Activated gamma-delta T cell (primary cell): ENCODE measurements at regions not wholly inside any gene's neighbourhood (a gene's known extent, or its start where the extent isn't known, plus 50 kb on each side); places are given as distances from the start of the nearest gene placed in this dataset.
"Not testable (repeated sequence)": the region's sequence is repeated elsewhere in the genome, so short reads cannot be mapped to it uniquely, and the experiment has no call there.

Experiments used
- DNase-seq: peaks from one replicate; lab custom pipeline; 2025; lab: John Stamatoyannopoulos, UW

DNA sequence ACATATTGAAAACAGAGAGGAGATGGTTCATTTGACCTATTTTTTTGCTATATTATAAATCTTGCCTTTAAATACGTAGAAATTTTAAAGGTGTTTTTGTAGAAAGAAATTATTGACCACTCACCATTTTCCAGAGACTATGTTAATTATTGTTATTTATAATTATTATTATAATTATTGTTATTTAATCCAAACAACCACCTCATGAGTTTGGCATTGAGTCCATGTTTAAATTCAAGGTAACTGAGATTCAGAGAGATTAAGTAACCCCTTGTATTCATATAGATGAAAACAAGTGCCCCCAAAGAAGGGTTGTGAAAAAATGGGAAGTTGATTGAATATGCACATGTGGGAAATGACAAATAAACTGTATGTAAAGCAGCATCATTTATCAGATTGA is 692.5 kb upstream of the MIR17HG start:
- DNase-seq, result no peak

DNA sequence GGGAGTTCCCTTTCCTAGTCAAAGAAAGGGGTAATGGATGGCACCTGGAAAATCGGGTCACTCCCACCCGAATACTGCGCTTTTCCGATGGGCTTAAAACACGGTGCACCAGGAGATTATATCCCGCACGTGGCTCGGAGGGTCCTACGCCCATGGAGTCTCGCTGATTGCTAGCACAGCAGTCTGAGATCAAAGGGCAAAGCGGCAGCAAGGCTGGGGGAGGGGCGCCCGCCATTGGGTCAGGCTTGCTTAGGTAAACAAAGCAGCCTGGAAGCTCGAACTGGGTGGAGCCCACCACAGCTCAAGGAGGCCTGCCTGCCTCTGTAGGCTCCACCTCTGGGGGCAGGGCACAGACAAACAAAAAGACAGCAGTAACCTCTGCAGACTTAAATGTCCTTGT is 683.3 kb upstream of the MIR17HG start:
- DNase-seq, result not testable (repeated sequence)

DNA sequence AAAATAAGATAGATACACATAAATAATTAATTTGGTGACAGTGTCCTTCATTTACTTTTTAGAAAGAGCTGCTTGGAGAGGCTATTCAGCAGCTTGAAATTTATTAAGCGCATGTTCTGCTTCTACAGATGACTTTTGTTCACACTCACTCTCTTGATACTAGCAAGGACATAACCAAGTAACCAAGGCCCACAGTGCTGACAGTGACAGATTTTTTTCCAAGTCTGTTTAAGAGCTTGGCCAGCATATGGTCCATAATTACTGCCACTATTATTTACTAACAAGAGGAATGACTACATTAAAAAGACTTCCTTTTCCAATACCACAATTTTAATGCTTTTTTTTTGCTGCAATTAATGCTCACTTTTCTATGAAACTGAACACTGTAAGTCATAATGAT is 673.7 kb upstream of the MIR17HG start:
- DNase-seq, result no peak

DNA sequence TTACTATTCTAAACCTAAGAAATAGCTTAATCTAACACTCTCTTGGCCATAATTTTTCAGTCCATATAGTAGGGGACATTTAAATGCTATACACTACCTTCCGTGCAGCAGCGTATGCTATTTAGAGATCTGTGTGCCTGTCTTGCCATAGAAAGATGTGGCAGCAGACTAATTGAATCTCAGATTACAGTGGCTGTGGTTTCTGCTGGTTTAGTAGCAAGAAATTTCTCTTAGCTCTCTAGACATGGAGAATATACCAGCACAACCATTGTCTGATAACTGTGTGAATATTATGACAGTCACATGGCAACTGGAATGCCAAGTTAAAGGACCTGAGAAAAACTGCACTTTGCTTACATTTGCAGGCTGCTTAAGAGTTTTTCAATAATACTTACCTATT is 672.4 kb upstream of the MIR17HG start:
- no peak for DNase-seq

DNA sequence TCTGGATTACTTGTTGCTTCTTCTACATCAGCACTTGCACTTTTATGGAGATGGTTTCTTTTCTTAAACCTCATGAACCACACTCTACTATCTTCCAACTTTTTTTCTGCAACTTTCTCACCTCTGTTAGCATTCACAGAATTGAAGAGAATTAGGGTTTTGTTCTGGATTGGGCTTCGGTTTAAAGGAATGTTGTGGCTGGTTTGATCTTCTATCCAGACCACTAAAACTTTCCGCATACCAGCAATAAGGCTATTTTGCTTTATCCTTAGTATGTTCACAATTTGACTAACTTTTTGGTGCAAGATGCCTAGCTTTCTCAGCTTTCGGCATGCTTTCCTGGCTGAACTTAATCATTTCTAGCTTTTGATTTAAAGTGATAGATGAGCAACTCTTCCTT is 666.7 kb upstream of the MIR17HG start:
- DNase-seq, result no peak

DNA sequence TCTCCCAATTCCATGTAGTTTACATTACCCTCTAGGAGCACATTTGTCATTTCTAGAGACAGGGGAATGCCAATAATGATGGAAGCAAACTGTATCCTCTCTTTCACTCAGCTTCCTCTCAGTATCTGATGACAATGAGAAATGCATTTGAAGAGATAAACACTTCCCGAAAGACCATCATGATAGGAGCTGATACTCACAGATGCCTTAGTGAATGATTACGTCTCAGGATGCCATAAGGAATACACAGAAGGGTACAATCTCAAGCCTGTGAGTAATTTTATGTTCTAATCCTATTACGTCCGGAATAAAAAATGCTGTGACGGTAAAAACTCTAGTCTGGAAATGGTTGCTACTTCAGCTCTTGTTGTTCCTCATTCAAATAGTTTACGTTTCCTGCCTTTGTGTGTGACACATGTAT is 663.8 kb upstream of the MIR17HG start:
- no peak for DNase-seq

DNA sequence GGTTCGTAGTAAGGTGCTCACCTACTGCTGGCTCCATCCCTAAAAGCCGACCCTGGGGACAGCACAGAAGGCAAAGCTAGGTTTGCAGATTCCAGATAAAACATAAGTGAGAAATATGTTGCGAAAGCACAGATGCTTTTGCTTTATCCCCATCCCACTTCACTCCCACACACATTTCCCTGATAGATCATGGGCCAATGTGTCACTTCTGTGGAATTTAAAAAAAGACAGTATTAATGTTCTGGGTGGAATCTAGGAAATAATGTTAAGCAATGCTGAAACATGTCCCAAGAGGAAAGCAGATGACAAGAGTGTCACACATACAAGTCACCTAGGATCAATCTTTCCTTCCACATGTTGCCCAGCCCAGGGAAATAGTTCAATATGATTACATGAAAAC is 661.0 kb upstream of the MIR17HG start:
- DNase-seq, result no peak

DNA sequence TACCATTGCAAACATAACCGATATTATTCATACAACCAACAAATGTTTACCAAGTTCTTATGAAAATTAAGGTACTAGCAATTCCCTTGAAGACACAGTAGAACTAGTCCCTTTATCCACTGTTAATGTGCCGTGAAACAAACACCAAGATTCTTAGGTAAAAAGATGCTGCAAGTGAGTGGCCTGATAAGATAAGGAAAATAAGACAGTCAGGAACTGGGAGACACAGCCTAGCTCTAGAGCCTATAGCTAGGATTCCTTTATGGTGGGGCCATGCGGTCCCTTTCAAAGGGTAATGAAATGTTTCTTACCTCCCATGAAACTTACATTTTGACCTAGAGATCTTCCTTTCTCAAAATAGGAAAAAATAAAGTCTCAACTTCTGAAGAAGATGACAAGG is 658.4 kb upstream of the MIR17HG start:
- no peak for DNase-seq

DNA sequence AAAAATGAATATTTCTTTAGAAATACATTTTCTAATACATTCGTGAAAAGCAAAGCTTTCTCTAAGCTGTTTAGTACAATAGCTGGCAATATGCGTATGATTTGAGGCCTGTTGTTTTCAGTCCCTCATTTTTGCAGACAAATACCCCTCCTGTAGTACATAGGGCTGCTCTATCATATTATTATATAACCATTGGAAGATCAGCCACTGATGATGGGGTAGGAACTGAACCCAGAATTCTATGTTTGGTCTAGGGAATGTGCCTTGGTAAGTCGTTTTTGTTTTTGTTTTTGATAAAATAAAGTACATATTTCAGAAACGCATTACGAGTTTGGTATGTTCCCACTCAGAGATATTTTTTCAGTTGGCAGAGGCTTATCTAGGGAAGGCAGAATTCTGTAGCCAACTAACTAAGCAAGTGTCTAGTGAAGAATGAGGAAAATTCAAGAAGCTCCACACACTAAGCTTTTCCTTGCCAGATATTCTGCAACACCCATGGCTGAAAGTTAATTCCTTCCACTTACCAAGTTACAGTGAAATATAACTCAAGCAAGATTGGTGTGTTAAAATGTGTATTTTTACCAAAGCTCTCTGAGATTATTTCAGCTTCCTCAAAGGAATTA is 656.9 kb upstream of the MIR17HG start:
- DNase-seq, result no peak

DNA sequence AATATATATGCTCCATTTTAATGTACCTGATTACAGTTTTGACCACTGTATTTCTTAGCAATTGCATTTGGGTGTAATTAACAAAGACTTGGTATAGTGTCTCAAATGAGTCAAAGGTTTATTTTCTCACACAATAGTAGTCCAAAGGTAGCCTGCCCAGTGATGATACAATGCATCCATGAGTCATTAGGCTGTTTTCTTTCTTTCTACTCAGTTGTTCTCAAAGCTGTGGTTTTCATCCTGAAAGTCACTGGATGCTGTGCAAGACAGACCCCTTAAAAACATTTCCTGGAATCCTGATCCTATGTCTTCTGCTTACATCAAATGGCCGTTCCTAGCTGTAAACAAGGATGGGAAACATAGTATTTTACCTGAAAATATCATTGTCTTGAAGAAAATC is 651.2 kb upstream of the MIR17HG start:
- DNase-seq, result no peak

DNA sequence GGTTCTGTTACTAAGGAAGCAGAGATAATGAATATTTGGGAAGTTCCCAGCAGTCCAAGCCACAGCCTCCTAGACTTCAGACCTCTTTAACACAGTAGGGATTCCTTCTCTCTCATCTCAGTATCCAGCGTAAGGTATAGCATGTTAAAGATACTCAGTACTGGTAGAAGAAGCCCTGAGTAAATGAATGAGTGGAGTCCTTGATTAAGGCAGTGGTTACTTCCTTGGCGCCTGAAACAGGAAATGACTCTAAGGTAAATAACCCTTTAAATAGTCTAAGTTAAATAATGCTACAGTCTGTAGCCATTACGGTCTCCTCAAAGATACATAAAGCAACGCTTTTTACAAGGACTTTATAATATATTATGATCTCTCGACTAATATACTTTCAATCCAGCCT is 650.8 kb upstream of the MIR17HG start:
- DNase-seq, result no peak

DNA sequence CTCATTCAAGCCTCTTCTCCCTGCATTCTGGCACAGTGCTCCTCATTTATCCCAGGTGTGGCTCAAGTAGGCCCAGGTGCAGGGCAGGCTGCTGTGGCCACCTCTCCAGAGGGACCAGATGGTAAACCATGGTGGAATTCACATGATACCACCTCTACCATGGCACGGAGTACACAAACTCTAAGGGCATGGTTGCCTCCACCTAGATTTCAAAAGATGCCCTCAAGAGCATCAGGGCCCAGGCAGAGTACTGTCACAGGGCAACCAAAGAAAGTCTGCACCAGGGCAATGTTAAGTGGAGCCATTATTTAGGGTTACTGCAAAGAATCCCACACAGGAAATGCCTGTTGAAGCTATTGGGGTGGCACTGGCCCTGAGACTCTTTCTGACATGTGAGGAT is 647.1 kb upstream of the MIR17HG start:
- no peak for DNase-seq

DNA sequence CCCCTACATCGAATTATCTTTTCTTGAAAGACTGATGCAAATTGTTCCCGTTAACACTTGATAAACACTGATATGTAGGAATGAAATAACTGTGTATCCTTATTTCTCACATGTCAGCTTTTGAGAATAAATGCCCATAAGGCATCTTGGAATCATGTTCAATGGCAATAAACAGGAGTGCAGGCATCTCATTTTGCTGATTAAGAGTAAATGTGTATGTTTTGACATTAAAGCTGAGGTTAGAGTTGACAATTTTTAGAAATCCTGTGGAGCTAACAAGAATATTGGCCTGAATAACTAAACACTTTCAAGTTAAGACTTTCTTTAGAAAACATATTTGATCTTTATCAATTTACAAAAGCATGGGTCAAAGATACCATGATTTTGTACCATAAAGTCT is 646.2 kb upstream of the MIR17HG start:
- no peak for DNase-seq

DNA sequence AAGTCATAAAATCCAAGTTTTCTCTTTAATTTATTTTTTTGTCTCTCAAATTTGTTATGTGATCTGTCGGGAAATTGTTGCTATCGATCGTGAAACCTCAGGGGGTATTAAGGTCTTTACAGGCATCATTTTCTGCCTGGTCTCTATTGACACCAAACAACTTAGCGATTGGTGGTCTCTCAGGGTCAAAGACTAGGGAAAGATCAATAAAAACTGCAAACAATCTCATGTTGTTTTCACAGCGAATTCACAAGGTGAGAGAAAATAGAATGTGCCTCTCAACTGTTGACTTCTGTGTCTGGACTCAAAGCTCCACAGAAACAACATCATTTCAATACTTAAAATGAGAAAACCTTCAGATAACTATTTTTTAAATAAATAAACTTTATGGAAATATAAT is 645.4 kb upstream of the MIR17HG start:
- no peak for DNase-seq

DNA sequence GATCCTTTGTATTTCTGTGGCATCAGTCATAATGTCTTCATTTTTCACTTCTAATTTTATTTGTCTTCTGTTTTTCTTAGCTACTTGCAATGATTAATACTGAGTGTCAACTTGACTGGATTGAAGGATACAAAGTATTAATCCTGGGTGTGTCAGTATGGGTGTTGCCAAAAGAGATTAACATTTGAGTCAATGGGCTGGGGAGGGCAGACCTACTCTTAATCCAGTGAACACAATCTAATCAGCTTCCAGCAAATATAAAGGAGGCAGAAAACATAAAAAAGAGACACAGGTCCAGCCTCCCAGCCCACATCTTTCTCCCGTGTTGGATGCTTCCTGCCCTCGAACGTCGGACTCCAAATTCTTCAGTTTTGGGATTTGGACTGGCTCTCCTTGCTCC is 640.9 kb upstream of the MIR17HG start:
- no peak for DNase-seq

DNA sequence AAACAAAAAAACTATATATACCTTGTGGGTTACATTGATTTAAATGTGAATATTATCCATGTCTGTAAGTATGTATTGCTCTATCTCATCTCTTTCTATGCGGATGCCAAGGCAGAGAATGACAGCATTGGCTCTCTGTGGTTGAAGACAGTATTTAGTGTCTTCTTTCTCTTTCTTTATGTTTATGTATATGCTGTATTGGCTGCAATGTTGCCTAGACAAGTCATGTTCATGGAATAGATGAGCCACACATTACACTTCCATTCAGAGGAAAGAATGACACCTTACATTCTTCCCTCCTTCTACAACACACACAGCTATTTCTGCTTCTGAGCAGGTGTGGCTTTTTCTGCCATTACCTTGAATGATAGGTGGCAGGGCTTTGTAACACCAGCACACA is 639.4 kb upstream of the MIR17HG start:
- DNase-seq, result no peak

DNA sequence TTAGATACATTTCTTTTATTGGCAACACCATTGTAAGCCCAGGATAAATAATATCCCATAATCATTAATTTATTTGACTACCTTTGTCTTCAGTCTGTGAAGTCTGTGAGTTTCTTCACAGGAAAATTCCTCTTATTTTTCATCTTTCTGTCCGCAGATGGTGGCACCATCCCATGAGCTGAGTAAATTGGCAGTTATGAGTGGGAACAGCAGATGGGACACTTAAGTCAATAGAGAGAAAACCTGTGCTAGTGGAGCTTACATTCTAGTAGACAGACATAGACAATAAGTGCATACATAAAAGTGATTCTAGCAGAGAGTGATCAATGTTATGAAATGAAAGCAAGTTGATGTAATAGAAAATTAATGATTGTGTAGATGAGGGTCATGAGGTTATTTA is 638.2 kb upstream of the MIR17HG start:
- DNase-seq, result no peak

DNA sequence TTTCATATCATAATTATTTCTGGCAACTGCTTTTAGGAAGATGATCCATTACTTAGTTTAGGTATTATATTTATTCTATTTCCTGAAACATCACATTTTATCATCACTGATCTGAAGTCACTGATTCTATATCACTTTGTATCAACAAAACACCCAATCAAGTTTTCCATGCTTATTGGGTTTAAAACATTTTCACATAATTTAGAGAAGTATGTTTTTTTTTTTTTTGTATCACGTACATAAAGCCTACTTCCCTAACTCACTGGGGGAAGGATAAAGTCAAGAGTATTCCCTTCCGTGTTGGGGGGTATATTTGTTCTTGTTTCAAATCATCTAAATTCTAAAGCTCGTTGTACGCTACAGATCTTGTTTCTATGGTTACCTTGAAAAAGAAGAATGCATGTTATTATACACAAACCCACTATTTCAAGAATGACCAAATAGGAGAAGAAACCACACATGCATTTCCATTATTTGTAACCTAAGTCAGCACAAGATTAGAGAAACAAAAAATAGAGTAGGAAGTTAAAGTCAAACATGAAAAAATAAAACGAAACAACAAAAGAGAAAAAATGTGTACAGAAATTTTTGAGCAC is 637.2 kb upstream of the MIR17HG start:
- DNase-seq, result no peak

DNA sequence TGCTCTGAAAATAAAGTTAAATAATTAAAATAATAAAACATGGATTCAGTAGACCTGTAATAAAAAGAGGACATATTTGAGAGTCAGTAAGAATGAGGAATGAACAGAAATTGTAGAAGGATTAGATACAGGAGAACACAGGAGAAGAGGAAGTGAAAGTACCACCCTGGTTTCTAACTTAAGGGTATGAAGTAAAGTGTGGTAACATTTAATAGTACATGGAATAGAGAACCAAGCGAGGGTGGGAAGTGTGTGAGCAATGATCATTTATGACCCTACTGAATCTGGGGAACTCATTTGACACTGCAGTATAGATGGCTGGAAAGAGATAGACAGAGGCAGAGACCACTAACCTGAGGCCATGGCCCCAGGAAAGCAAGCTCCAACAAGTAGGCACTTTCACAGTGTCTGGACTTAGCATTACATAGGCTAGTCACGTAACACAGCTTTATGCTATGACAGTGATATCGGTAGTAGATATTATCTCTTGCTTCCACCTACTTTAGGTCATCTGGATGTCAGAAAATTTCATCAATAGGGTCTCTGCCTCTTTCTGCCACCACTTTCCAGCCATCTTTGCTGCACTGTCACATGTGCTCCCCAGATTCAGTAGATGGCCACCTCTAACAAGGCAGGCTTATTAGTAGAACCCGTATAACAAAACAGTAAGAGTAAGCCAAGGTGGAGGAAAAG is 633.9 kb upstream of the MIR17HG start:
- no peak for DNase-seq

DNA sequence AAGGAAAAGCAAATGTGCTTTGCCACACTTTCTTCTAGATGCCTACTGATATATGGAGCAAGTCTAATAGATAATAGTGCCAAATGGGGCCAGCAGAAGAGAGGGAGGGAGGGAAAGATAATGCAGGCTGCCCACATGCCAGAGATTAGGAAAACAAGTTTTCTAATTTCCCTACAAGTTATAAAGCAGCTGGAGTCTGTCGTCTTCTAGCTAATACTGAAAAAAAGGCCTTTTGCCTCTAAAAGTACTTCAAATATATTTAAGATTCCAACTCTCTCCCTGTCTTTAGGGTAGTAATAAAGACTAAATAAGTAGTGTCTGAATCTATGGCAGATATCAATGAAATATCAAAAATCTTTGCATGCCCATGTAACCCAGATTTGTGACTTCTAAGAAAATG is 632.0 kb upstream of the MIR17HG start:
- no peak for DNase-seq

DNA sequence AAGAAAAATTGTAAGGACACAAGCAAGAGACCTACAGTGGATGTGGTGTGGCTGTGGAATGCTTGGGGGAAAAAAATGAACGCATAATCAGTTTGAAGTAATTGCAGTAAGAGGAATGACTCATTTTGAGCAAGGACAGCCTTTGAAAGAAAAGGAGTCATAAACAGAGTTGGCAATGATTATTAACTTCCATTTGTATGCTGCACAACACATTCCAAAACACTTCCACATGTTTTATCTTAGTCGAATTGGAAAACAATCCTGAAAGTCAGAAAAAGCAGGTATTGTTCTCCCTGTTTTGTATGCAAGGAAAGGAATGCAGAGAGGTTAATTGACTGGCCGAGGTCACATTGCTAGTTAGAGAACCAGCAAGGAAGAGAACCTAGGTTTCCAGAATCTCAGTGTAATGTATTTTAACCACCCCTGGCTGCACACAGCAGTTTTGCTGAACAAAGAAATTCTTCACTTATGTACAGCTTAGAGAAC is 630.0 kb upstream of the MIR17HG start:
- no peak for DNase-seq

DNA sequence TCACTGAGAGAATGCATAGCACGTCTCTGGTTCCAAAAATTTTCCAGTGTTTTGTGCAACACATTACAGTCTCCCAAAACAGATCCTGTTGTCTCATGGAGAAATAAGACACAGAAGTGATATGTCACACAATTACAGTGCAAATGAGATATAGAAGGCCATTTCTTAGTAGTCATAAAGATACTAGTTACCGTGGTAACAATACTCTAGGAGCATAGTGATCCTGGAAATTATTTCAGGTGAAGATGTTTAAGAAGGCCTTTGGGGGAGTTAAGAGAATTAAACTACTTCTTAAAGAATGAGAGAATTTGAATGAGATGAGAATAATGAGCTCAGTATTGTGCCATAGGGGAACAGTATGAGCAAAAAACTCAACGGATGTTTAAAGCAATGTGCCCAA is 628.0 kb upstream of the MIR17HG start:
- no peak for DNase-seq

DNA sequence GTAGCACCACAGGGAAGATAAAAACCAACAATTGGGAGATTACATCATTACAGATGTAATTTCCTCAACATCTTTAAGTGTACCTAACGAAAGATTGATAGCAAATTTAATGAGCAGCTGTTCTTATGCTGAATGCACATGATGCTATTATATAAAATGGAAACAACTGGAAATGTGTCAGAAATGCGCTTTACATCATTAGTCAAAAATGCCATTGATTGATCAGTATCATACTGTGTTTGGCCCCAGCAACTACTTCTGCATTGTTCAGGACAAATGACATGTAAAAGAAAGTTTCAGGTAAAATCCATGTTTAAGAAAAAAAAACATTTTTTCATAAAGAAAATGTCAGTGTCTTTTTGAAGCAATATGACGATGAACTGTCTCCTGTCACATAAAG is 625.5 kb upstream of the MIR17HG start:
- DNase-seq, result no peak

DNA sequence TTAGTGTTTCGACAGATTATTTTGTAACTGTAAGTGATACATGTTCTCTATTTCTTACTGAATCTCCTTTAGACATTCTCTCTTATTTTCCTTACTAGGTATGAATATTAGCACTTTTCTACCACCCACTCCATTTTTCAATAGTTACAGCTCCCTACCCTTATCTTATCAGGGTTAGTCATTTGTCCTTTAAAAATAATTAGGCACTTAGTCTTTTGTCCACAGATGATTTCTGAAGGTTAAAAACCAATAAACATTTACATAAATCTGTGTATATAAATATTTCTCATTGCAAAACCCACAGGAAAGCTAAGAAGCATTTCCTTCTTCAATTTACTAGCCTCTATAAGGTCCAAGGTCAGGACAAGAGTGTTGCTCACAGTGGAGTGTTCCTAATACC is 624.1 kb upstream of the MIR17HG start:
- DNase-seq, result no peak
